GM18907 (cell line): ENCODE measurements at regions not wholly inside any gene's neighbourhood (a gene's known extent, or its start where the extent isn't known, plus 50 kb on each side); places are given as distances from the start of the nearest gene placed in this dataset.
"Not testable (repeated sequence)": the region's sequence is repeated elsewhere in the genome, so short reads cannot be mapped to it uniquely, and the experiment has no call there.

Source experiments
- ATAC-seq: cut with Tn5 transposase; IDR thresholded peaks from one replicate; pipeline ENCODE4 v1.9.1; 2021; ENCODE audit warnings: mild to moderate bottlenecking, moderate library complexity; ENCODE audit not compliant: unreplicated experiment

DNA sequence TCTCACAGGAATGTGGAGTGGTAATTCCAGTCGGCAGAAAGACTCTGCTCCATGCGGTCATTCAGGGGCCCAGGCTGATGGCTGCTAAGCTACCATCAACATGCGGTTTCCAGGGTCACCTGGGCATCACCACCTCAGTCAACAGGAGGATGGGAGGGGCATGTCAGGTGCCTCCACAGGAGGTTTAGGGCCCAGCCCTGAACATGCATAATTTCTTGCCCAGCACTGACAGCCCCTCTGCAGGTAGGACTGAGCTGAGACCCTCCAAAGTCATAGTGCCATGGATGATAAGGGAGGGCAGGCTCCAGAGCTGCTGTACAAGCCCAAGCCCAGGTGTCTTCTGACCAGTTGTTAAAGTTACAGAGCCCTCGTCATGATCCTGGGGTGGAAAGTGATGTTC, 244.0 kb upstream of the SFSWAP start:
- no peak for ATAC-seq

DNA sequence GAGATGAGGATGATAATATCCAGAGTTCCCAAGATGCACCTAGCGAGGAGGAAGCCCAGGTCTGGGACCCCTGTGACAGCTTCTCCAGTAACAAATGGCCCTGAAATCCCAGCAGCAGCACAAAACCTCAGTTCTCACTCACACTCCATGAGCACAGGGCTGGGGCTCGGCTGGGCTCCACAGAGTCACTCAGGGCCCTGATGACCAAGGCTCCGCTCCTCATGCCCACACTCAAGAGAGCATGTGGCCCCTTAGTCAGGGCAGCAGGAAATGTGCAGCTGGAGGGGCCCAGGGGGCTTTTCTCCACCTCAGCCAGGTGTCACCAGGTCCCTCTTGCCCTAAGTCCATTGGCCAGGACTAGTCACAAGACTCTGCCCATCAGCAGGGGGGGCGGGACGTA, 242.7 kb upstream of the SFSWAP start:
- ATAC-seq, result no peak

DNA sequence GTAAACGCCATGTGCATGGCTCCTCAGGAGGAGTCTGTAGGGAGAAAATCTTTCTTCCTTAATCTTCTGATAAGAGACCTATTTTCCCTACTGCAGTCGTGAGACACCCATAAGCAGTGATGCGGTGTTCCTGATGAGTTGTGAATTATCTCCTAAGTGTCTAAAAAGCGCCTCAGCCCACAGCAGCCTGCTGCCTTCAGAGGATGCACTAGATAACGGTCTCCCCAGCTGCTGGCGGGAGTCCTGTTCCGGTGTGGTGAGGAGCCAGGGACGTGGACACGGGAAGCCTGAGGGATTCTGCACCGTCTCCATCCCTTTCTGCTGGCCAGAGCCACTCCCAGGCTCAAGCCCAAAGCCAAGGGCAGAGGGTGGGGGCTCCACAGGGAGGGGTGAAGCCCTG, 240.9 kb upstream of the SFSWAP start:
- not testable (repeated sequence) for ATAC-seq

DNA sequence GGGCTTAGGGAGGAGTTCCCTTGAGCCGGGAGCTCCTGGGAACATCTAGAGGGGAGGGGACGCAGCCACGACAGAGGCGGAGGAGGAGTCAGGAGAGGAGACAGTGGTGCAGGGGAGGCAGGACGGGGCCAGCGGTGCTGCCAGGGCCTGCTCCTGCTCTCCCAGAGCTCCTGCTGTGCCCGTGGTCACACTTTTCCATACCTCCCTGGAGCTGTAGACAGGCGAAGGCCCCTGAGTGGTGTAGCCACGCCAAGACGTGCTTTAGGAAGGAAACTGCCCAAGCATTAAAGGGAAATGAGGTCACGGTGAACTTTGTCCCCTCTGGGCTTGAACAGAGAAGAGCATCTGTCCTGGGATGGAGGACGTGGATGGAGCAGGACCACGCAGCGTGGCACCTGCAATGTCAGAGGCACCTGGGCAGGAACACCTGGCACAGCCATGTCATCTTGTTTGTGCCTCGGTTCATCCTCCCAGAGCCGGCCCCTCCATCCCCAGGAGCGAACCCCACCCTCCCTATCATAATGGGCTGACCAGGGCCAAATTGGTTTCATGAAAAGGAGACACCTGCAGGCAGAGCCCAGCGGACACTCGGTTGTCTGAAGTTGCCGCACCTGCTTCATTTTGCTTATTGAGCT, 239.5 kb upstream of the SFSWAP start:
- ATAC-seq, result no peak

DNA sequence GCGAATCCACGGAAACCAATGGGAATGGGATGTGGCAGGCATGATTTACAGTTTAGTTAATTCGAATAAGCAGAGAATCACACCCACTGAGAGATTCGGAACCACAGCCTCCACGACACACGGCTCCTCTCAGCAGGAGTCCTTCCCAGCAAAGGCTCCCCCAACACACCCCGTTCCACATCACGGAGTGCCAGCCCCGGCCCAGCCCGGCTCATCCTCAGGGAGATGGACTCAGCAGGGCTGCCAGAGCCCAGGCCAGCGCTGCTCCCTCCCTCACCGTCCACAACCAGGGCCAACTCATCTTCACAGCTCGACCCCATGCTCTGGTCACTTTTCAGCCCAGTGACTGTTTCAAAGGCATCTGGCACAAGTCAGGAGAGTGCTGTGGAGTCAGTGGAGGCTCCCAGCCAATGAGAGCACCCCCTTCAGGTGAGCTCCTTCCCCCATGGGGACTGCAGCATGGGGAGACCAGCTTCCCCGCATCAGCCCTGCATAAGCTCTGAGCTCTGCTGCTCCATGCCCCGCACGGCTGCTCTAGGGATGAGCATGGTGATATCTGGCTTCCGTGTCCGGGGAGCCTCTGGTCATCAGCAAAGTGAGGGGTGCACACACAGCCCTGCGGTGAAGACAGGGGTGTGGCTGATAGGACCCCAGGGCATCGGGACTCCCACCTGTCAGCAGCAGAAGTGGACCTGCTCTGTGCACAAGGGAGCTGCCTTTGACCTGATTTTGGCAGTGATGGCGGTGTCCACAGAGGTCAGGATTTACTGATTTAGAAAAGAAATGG, 238.8 kb upstream of the SFSWAP start:
- no peak for ATAC-seq

DNA sequence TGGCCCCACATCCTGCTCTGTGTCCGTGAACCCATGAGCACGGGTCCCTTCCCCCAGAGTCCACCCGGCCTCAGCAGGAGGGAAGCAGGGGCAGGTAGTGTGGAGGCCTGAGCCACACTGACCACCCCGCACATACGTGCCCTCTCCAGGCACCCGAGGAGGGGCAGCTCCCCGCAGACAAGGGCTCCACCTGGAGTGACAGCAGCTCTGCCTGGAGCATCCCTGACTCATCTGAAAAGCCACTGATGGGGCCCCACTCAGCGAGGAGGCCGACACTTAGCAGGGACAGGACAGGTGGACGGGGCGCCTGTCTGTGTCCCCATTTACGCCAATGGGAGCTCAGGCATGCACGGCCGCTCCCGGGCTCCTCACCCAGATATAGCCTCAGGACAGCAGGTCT, 237.6 kb upstream of the SFSWAP start:
- ATAC-seq, result no peak

DNA sequence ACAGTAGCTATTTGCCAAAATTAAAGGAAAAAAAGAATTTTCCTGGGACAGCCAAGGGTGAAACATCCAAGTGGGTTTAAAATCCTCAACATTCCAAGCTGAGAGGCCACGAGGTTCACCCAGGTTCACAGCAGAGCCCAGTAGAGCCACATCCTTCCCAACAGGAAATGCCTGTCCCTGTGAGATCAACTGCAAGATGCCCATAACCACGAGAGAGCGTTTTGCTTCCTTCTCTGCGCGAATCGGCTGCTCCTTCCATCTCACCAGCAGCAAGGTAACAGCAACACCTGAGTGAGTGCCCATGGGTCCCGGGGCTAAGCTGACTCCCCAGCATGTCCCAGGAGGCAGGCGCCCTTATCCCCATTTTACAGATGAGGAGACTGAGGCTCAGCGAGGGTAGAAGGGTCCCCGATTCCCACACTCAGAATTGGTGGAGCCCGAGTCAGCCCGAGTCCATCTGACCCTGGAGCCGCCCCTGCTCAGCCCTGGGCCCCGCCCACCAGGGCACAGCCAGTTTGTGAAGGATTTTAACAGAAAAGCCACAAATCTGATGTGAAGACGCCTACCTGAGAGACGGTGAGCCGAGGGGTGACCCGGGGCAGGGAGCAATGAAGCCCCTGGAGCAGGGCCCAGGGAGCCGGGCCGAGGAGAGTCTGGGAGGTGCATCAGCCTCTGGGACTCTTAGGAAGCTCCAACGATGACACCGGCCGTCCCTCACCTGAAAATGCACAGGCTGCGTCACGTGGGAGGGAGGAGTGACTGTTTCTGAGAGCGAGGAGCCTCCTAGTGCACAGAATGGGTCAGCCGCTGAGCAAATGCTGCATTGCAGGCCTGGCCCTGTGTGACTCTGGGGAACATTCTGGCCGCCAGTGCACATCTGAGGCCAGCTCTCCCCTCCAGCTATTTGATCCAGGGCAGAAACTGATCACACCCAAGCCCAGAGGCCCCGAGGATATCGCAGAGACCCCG, 236.9 kb upstream of the SFSWAP start:
- no peak for ATAC-seq

DNA sequence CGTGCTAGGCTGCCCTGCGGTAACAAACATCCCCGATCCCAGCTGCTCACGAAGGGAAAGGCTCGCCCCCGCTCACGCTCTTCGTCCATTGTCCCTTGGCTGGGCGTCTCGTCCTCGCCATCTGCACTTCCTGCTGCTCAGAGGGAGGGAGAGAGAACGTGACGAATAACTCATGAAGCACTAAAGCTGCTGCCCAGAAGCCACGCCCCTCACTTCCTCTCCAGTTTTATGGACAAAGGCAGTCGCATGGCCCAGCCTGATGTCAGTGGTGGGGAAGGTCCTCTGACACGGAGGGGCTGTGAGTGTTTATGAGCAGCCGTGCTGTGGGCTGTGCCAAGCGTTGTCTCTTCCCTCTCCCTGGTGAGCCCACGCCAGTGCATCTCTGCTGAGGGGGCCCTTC, 235.9 kb upstream of the SFSWAP start:
- ATAC-seq, result not testable (repeated sequence)

DNA sequence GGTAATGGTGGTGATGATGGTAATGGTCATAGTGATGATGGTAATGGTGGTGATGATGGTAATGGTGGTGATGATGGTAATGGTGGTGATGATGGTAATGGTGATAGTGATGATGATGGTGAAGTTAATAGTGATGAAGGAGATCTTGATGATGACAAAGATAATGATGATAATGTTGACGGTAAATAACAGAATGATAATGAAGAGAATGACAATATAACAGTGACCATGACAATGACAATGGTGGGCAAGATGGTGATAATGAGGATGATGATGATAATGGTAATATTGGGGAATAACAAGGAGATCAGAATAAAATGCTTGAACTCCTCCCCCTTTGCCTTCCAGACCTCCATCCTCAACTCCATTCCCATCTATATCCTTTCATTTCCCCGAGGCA, 233.3 kb upstream of the SFSWAP start:
- ATAC-seq, result no peak

DNA sequence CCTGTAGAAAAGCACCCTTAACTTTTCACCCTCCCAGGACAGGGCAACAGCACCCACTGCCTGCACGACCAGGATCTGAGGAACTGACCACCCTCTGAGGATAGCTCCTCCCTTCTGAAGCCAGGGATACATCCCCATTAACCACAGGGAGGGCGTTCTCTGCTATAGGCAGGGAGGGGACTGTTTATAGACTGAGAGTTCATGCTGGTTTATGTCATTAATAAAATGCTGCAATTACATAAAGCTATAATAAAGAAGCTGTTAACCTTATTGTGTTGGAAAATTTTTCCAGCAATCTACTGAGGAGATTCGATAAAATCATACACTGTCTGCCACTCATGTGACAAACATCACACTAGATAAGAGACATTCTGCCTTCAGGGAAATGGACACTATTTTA, 232.4 kb upstream of the SFSWAP start:
- ATAC-seq, result no peak

DNA sequence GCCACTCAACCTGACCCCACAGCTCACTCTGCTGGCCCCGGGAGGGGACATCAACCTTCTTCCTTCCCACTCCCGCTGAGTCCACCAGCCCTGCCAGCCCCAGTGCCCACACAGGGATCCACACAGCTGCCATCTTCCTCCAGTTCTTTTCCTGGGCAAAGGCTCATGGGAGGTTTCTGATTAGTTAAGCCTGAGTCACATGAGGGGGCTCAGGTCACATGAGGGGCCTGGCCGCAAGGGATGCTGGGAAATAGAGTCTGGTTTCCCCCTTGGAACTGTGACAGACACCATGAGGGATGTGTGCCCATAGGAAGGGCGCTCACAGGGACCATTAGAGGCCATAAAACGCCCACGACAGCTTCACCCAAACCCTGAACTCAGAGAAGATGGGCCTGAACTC, 228.7 kb upstream of the SFSWAP start:
- no peak for ATAC-seq

DNA sequence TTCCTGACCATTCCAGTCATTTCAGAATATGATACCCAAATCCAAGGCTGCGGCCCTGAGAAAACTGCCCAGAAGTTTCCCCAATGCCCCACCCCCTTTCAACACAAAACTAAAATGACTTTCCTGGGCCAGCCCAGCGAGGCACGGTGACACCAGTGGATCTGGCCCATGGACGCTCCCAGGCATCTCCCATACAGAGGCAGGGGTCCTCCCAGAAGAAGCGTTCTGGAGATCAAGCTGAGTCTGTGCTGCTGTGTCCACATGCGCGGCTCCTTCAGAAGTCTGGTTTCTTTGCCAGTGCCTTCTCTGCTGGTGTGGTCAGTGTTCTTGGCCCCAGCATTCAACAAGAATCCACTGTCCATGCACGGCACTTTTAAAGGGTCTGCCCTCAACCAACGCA, 228.2 kb upstream of the SFSWAP start:
- no peak for ATAC-seq

DNA sequence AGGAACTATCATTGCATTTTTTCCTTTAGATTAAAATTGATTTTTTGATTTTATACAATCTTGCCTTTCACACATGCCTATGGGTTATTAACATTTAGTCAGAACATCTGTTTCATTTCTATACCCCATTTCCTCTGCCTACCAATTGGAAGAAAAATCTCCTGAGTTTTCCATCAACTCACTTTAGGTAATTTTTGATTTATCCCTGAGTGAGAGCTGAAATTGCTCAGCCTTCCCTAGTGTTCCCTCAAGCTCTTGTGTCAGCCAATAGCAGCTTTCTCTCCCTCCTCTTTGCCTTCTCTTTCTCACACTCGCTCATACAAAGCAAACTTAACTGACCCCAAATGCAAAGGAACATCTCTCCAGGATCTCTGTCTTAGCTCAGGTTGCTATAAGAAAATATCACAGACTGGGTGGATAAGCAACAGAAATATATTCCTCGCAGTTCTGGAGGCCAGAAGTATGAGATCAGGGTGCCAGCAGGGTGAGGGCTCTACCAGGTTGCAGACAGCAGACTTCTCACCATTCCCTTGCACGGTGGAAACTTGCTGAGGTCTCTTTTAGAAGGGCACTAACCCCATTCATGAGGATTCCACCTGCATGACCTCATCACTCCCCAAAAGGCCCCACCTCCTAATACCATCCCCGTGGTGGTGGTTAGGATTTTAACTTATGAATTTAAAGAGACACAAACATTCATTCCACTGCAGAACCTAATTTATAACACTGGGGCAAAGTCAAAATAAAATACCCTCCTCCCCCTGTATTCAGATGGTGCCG, 224.2 kb upstream of the SFSWAP start:
- no peak for ATAC-seq

DNA sequence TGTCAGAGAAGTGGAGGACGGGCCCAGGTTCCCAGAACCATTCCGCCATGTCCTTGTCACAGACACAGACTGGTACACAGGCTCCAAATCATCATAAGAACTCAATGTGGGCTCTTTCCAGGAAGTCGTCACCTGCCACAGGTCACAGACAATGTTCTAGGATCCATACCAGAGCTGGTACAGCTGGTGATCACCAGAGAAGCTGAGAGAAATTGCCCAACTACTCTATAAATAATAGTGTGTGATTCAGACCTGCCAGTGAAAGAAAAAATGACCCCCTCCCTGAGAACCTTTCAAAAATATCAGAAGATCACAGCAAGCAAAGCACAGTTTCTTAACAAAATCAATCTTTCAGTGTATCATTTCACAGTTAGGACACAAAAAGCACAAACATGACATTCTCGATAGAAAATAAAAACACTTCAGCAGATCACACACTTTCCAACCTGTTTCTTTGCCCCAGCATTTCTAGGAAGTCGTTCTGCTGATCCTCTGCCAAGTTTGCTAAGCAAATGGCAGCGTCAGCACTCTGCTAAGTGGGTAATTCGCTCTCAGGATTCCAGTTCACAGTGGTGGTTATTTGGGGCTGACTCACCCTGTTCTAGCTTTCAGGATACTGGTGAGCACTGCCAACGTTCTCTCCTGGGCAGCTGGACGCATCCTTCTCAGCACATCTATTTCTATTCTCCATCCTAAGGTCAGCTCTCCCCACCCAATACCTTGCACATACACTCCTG, 223.3 kb upstream of the SFSWAP start:
- ATAC-seq, result no peak

DNA sequence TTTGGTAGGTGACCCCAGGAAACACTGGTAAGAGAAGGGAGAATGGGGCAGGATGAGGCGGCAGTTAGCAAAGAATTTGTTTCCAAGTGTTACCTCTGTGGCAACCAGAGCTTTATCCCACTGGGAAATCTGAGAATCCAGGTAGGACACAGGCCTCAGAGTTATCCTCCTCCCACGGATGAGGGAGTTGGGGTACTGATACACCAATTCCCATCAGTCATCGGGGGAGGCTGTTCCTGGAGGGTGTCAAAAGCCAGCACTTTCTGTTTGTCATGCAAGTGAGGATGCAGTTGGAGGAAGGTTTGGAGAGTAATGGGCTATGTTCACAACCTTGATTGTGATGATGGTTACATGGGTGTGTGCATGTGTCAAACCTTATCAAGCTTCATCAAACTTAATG, 221.2 kb upstream of the SFSWAP start:
- no peak for ATAC-seq

DNA sequence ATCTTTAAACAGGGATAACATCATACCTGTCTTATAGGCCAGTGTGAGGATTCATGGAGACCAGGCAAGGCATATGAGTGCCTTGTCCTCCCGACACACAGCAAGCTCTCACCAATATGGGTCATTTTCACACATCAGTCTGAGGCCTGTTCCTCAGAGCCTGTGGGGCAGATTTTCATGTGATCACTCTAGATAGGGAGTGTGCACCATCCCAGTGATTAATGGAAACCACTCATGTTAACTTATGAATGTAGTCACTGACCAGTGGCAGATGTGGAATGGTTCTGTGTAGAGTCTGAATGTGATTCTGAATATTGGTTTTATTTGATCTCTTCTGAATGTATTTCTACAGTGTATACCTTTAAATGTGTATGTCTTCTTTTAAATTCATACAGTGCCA, 219.7 kb upstream of the SFSWAP start:
- no peak for ATAC-seq

DNA sequence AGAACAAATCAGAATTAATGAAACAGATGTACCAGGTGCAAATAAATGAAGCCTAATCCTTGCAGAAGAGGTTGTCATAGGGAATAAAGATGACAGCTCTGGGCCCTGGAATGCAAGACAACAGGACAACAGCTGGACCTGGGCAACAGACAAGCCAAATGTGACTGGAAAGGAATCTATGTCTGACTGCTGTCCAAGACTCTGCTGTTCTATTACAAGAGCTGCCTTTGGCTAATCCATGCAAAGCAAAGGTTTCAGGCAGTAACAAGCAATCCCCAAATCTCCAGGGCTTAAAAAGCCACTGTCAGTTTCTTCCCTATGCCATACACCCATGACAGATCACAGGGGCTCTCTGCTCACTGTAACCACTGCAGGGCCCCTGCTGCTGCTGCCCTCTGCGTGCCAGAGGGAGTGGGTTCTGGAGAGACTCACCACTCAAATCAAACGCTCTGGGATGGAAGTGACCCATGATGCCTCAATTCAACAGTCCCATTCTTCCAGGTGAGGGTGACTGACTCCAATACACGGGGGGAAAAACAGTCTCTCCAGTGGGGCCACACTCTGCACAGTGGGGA, 218.9 kb upstream of the SFSWAP start:
- ATAC-seq, result no peak

DNA sequence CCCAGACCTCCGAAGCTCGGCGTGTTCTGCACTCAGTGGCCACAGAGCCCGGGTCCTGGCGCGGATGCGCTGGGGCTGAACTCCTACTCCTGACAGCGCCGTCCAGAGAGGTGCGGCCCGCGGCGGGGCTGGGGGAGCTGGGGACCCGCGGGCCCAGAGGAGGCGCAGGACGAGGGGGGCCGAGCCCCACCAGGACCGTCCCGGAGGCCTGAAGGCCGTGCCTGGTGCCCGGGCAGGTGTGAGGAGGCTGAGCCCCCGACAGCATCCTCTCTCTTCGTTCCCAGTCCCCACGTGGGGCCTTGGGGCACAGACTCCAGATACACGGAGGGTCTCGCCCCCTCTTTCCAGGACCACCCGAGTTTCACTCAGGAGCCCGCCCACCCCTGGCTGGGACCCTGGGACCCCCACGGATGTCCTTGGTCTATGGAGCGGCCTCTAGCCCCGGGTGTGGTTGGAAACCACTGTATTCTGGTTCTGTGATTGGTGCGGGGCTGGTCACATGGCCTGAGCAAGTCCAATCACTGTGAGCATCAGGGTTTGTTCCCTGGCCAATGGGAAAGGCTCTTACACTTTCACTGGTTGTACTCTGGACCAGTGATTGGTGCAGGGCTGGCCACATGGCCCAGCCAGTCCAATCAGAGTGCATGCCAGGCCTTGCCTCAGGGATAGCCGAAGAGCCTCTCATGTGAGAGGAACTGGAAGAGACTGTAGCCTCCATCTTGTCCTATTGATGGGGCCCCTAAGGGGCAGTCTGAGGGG, 217.6 kb upstream of the SFSWAP start:
- no peak for ATAC-seq

DNA sequence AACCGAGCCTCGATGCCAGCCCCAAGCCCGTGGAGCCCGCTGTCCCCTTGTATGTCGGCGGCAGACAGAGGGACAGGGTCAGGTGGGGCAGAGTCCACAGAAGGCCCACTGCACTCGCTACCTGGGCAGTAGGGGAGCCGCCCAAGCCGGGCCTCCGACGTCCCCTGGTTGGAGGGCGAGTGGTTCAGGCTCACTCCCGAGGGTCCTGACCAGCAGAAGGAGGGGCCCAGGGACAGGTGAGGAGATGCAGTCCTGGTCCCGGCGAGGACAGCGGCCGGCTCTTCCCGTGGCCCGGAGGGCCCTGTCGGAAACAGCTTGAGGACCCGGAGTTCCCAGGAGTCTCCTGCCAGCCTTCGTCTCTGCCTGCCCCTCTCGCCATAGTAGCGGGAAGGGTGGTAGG, 216.7 kb upstream of the SFSWAP start:
- ATAC-seq, result no peak
